Motor neuron (in vitro differentiated cells): ENCODE measurements at regions not wholly inside any gene's neighbourhood (a gene's known extent, or its start where the extent isn't known, plus 50 kb on each side); places are given as distances from the start of the nearest gene placed in this dataset.

ENCODE experiments used
- ATAC-seq, 8 experiments: fragments of 200-7000 bp; cut with Tn5 transposase; replicated peaks in 6 of 8; 2 replicates each; pipeline ENCODE4 v1.8.0; 2021; ENCODE audit warnings: mild to moderate bottlenecking in 8 of 8, moderate library complexity in 8 of 8
- H3K27ac ChIP-seq, 2 donors: fragments of 250-450 bp; sonication (Bioruptor Pico); 2 replicates each; pipeline ENCODE4 v1.9.0; 2021; ENCODE audit warnings: antibody characterized with exemption in 2 of 2, mild to moderate bottlenecking in 2 of 2, moderate library complexity in 1 of 2
- H3K4me1 ChIP-seq, 2 donors: fragments of 250-450 bp; sonication (Bioruptor Pico); replicated peaks in 1 of 2; 2 replicates each; pipeline ENCODE4 v1.6.1; 2021; ENCODE audit warnings: antibody characterized with exemption in 2 of 2, mild to moderate bottlenecking in 2 of 2, moderate library complexity in 1 of 2
- H3K4me3 ChIP-seq, 5 donors: fragments of 250-450 bp; sonication (Bioruptor Pico); 2 replicates each; pipeline ENCODE4 v1.9.0; 2021; ENCODE audit warnings: antibody characterized with exemption in 5 of 5, mild to moderate bottlenecking in 5 of 5, moderate library complexity in 4 of 5
- WGBS, 10 experiments: fragments of 450-650 bp; shearing (Covaris generic); methylation state at CpG; one replicate each; pipeline ENCODE4 v1.0.0; 2022; 5-methylcytosine and 5-hydroxymethylcytosine counted together
- in situ Hi-C, 9 experiments: fragments of 400-800 bp; cut with MboI; loops; one replicate each; pipeline ENCODE4 v1.15.0; 2021; ENCODE audit warnings: low sequenced_read_pairs in 9 of 9, low pct_unique_long_range_greater_than_20kb in 2 of 9; ENCODE audit not compliant: unreplicated experiment in 9 of 9

GRCh38 chr14:97071177-97071576, 274.0 kb downstream of the VRK1 start:
- H3K27ac ChIP-seq = no peak overlapping the region
- 43 to 96% (median 78%) methylated on average over 3 to 8 of the region's 8 CpGs; no CpG with 5 or more reads in 4 of the 10 experiments for WGBS, 10 experiments

GRCh38 chr14:97073622-97074021, 276.4 kb downstream of the VRK1 start:
- in situ Hi-C loops = no loop called here
- H3K27ac ChIP-seq = no peak overlapping the region
- no peak for ATAC-seq

More at GRCh38 chr14:97071177-97071576, 274.0 kb downstream of the VRK1 start:
- ATAC-seq = no peak
- no peak overlapping the region for H3K4me3 ChIP-seq
- in situ Hi-C loops = no loop called here
- peaks cover 3 to 9% of the 10 kb centered on the region in 2 donors for H3K4me1 ChIP-seq

GRCh38 chr14:97074456-97074855, 277.3 kb downstream of the VRK1 start:
- WGBS, 10 experiments = 39 to 92% (median 75%) methylated on average over 1 to 6 of the region's 6 CpGs; no CpG with 5 or more reads in 2 of the 10 experiments
- no peak for ATAC-seq
- H3K4me3 ChIP-seq = no peak overlapping the region
- in situ Hi-C loops = no loop called here
- H3K4me1 ChIP-seq = peaks cover 3 to 9% of the 10 kb centered on the region in 2 donors
- no peak overlapping the region for H3K27ac ChIP-seq

More at GRCh38 chr14:97073622-97074021, 276.4 kb downstream of the VRK1 start:
- peaks cover 3 to 9% of the 10 kb centered on the region in 2 donors for H3K4me1 ChIP-seq
- WGBS, 10 experiments = 60 to 89% (median 83%) methylated on average over 1 to 4 of the region's 5 CpGs; no CpG with 5 or more reads in 5 of the 10 experiments
- H3K4me3 ChIP-seq = no peak overlapping the region

- Histone ChIP-seq H3K4me3 (no peak overlapping the region), H3K4me1 (peaks cover 3 to 9% of the 10 kb centered on the region in 2 donors), H3K27ac (no peak overlapping the region)
- ATAC-seq = no peak
- in situ Hi-C loops = no loop called here
- WGBS, 10 experiments = 0 to 100% (median 79%) methylated on average over 1 to 5 of the region's 6 CpGs
Measured at GRCh38 chr14:97074856-97075255, 277.7 kb downstream of the VRK1 start.

GRCh38 chr14:97077253-97077653, 280.1 kb downstream of the VRK1 start:
- H3K4me3 ChIP-seq = no peak overlapping the region
- H3K27ac ChIP-seq = no peak overlapping the region
- in situ Hi-C loops = no loop called here
- peak in 6 of 8 experiments; percentile 55 to 98 (median 84) for ATAC-seq
- WGBS, 10 experiments = 0 to 83% (median 51%) methylated on average over 1 to 8 of the region's 8 CpGs; no CpG with 5 or more reads in 2 of the 10 experiments
- H3K4me1 ChIP-seq = no peaks in the 10 kb centered on the region

GRCh38 chr14:97077687-97078086, 280.5 kb downstream of the VRK1 start:
- peak in 1 of 8 experiments; percentile 34 for ATAC-seq
- 37 to 100% (median 94%) methylated on average over 2 to 4 of the region's 4 CpGs; no CpG with 5 or more reads in 3 of the 10 experiments for WGBS, 10 experiments
- in situ Hi-C loops = no loop called here
- H3K4me3 ChIP-seq = no peak overlapping the region
- H3K27ac ChIP-seq = no peak overlapping the region
- H3K4me1 ChIP-seq = no peaks in the 10 kb centered on the region

- Histone ChIP-seq H3K27ac (no peak overlapping the region), H3K4me3 (no peak overlapping the region), H3K4me1 (no peaks in the 10 kb centered on the region)
- in situ Hi-C loops = no loop called here
- no peak for ATAC-seq
- 29 to 100% (median 88%) methylated on average over 1 to 2 of the region's 2 CpGs for WGBS, 10 experiments
Measured at GRCh38 chr14:97080991-97081390, 283.8 kb downstream of the VRK1 start.

GRCh38 chr14:97095269-97095668, 298.1 kb downstream of the VRK1 start:
- WGBS, 10 experiments = 12 to 83% (median 59%) methylated on average over 1 to 5 of the region's 5 CpGs
- H3K4me1 ChIP-seq = peaks cover 8 to 10% of the 10 kb centered on the region in 2 donors
- H3K27ac ChIP-seq = no peak overlapping the region
- in situ Hi-C loops = no loop called here
- no peak overlapping the region for H3K4me3 ChIP-seq
- ATAC-seq = no peak

GRCh38 chr14:97097296-97097695, 300.1 kb downstream of the VRK1 start:
- Histone ChIP-seq H3K27ac (no peak overlapping the region), H3K4me1 (peaks cover 10 to 11% of the 10 kb centered on the region in 2 donors), H3K4me3 (no peak overlapping the region)
- in situ Hi-C loops = no loop called here
- 0 to 83% (median 47%) methylated on average over 1 to 2 of the region's 3 CpGs; no CpG with 5 or more reads in 2 of the 10 experiments for WGBS, 10 experiments
- ATAC-seq = no peak

GRCh38 chr14:97100306-97100705, 303.1 kb downstream of the VRK1 start:
- Histone ChIP-seq H3K27ac (no peak overlapping the region), H3K4me3 (no peak overlapping the region), H3K4me1 (peaks cover 12 to 14% of the 10 kb centered on the region in 2 donors)
- ATAC-seq = peak in 3 of 8 experiments; percentile 40 to 47 (median 43)
- in situ Hi-C loops = no loop called here
- 0 to 81% (median 67%) methylated on average over 2 of the region's 2 CpGs; no CpG with 5 or more reads in 6 of the 10 experiments for WGBS, 10 experiments

- no peak for ATAC-seq
- in situ Hi-C loops = no loop called here
- no peak overlapping the region for H3K27ac ChIP-seq
- peaks cover 16 to 19% of the 10 kb centered on the region in 2 donors for H3K4me1 ChIP-seq
- no peak overlapping the region for H3K4me3 ChIP-seq
- 17 to 100% (median 69%) methylated on average over 1 to 8 of the region's 8 CpGs; no CpG with 5 or more reads in 1 of the 10 experiments for WGBS, 10 experiments
Measured at GRCh38 chr14:97101561-97101960, 304.4 kb downstream of the VRK1 start.

GRCh38 chr14:97104029-97104428, 306.8 kb downstream of the VRK1 start:
- in situ Hi-C loops = no loop called here
- WGBS, 10 experiments = 10 to 90% (median 80%) methylated on average over 1 to 4 of the region's 4 CpGs; no CpG with 5 or more reads in 1 of the 10 experiments
- ATAC-seq = no peak
- H3K27ac ChIP-seq = no peak overlapping the region
- H3K4me3 ChIP-seq = no peak overlapping the region
- H3K4me1 ChIP-seq = peaks cover 16 to 19% of the 10 kb centered on the region in 2 donors

- H3K4me1 ChIP-seq = peaks cover 7 to 8% of the 10 kb centered on the region in 2 donors
- WGBS, 10 experiments = 33 to 100% (median 80%) methylated on average over 1 to 5 of the region's 5 CpGs; no CpG with 5 or more reads in 2 of the 10 experiments
- no peak overlapping the region for H3K4me3 ChIP-seq
- no peak overlapping the region for H3K27ac ChIP-seq
- peak in 1 of 8 experiments; percentile 47 for ATAC-seq
- in situ Hi-C loops = no loop called here
Measured at GRCh38 chr14:97106166-97106565, 309.0 kb downstream of the VRK1 start.

- H3K27ac ChIP-seq = no peak overlapping the region
- ATAC-seq = no peak
- WGBS, 10 experiments = 8 to 86% (median 67%) methylated on average over 1 to 7 of the region's 10 CpGs; no CpG with 5 or more reads in 5 of the 10 experiments
- H3K4me1 ChIP-seq = peaks cover 7 to 8% of the 10 kb centered on the region in 2 donors
- in situ Hi-C loops = no loop called here
- H3K4me3 ChIP-seq = no peak overlapping the region
Measured at GRCh38 chr14:97106609-97107008, 309.4 kb downstream of the VRK1 start.
